ENCODE measurements at regions not wholly inside any gene's neighbourhood (a gene's known extent, or its start where the extent isn't known, plus 50 kb on each side); places are given as distances from the start of the nearest gene placed in this dataset.

DNA sequence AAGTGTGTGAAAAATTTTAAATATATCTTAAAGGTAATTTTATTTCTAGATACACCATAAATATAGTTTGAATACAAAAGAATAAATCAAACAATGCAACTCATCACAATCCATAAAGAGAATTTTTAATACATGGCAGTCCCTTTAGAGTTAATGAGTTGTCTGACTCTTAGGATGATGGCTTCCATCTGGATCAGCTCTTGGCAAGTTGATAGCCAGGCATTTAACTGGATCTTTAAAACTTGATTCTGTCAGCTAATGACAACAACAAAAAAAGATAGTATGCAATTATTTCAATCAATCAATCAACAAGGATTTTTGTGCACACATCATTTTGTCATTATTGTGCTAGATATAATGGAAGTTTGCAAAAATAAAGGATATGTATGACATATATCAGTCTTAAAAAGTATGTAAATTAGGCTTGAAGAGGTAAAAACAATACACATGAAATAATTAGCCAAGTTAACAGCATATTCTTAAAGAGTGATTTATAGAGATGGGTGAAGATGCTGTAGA, 174.9 kb upstream of the PCDH18 start:
- ATAC-seq (no peak), DNase-seq (no peak)
- no peaks in the 10 kb centered on the region for H3K4me1 ChIP-seq
- TF ChIP-seq, protein P1, sequence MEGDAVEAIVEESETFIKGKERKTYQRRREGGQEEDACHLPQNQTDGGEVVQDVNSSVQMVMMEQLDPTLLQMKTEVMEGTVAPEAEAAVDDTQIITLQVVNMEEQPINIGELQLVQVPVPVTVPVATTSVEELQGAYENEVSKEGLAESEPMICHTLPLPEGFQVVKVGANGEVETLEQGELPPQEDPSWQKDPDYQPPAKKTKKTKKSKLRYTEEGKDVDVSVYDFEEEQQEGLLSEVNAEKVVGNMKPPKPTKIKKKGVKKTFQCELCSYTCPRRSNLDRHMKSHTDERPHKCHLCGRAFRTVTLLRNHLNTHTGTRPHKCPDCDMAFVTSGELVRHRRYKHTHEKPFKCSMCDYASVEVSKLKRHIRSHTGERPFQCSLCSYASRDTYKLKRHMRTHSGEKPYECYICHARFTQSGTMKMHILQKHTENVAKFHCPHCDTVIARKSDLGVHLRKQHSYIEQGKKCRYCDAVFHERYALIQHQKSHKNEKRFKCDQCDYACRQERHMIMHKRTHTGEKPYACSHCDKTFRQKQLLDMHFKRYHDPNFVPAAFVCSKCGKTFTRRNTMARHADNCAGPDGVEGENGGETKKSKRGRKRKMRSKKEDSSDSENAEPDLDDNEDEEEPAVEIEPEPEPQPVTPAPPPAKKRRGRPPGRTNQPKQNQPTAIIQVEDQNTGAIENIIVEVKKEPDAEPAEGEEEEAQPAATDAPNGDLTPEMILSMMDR (IDR thresholded peaks at IDR 0.05): no peak
- no peaks in the 10 kb centered on the region for H3K9me3 ChIP-seq
- intact Hi-C loops (cut with DNase I): no loop called here
- no peak overlapping the region for H3K4me3 ChIP-seq
- H3K27ac ChIP-seq: no peak overlapping the region
- no peaks in the 10 kb centered on the region for H3K36me3 ChIP-seq (replicated peaks in 1 of 2; ENCODE audit: insufficient read depth in 1 of 2, low read depth in 2 of 2)
- H3K27me3 ChIP-seq: no peaks in the 10 kb centered on the region

DNA sequence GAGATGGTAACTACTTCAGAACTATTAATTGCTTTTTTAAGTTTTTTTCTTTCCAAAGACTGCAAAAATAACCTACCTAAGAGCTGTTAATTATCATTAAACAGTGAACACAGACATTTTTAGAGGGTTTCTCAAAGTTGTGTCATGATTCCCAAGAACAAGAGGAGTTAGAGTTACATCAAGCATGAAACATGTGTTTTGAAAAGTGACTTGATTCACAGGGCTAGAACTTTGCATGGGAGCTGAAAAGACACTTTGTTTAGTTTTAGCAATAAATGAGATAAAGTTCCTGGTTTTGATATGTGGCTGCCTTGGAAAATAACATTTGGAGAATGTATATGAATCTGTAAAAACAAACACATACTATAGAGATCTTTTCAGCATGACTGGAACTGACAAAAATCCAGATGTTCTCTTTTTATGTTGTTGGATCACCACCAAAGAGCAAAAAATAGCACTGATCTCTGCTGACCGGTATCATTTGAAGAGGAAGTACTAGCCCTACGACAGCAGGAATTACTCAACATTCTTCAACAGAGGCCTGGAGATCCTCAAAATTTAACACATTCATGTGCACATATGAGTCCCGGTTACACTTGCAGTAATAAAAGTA, 173.0 kb upstream of the PCDH18 start:
- Histone ChIP-seq H3K36me3 (replicated peaks in 1 of 2; ENCODE audit: insufficient read depth in 1 of 2, low read depth in 2 of 2) (no peaks in the 10 kb centered on the region), H3K4me3 (no peak overlapping the region), H3K27me3 (no peaks in the 10 kb centered on the region), H3K4me1 (no peaks in the 10 kb centered on the region), H3K27ac (peak overlapping the region in 1 of 4 donors; percentile 44), H3K9me3 (no peaks in the 10 kb centered on the region)
- TF ChIP-seq POLR2A (IDR thresholded peaks at IDR 0.05): no peak
- TF ChIP-seq, protein P1 (IDR thresholded peaks at IDR 0.05): no peak
- 33 to 39% methylated on average over 3 of the region's 3 CpGs for WGBS, 2 donors
- ATAC-seq: peak; percentile 40
- DNase-seq: peak in 1 of 4 donors; percentile 13
- intact Hi-C loops (cut with DNase I): no loop called here

DNA sequence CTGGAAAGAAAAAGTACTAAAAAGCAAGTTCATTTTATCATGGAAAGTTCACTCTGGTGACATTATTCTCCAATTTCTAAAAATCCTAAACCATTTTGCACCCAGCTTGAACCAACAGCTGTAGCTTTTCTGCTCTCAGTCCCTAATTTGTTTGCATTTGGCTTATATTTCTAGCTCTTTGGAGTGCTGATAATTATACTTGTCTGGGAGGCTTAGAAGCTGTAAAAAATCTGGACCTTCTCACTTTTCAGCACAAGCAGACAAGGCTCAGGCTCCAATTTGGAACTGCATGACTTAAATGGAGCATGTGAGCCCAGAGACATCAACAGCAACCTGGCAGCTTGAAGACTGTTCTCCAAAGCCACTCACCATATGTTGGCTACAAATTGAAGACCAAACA, 170.9 kb upstream of the PCDH18 start:
- Histone ChIP-seq H3K4me1 (no peaks in the 10 kb centered on the region), H3K4me3 (no peak overlapping the region), H3K36me3 (replicated peaks in 1 of 2; ENCODE audit: insufficient read depth in 1 of 2, low read depth in 2 of 2) (no peaks in the 10 kb centered on the region), H3K27me3 (no peaks in the 10 kb centered on the region), H3K9me3 (no peaks in the 10 kb centered on the region), H3K27ac (no peak overlapping the region)
- DNase-seq (no peak), ATAC-seq (no peak)
- TF ChIP-seq, protein P1 (IDR thresholded peaks at IDR 0.05): no peak
- no peak for TF ChIP-seq POLR2A (IDR thresholded peaks at IDR 0.05)
- intact Hi-C loops (cut with DNase I): no loop called here

DNA sequence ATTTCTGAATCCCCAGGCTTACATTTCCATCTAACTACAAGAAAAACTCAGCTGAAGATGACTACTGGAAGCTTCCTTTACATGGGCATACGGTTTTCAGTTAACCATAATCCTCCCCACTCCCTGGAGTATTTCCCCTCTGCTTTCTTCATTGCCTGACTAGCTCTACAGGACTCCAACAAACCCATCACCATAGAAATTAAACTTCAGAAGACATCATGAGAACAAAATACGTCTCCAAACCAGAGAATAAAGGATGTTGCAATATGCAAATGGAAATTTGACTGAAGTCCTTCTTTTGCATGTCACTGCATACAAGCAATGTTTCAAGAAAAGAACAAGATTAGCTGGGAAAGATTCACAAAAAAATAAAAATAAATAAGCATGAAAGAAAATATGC, 170.2 kb upstream of the PCDH18 start:
- H3K4me1 ChIP-seq: no peaks in the 10 kb centered on the region
- H3K27ac ChIP-seq: no peak overlapping the region
- no peaks in the 10 kb centered on the region for H3K9me3 ChIP-seq
- ATAC-seq: no peak
- intact Hi-C loops (cut with DNase I): no loop called here
- TF ChIP-seq POLR2A (IDR thresholded peaks at IDR 0.05): no peak
- TF ChIP-seq, protein P1 (IDR thresholded peaks at IDR 0.05): no peak
- DNase-seq: no peak
- 36 to 37% methylated on average over 2 of the region's 2 CpGs for WGBS, 2 donors
- no peaks in the 10 kb centered on the region for H3K36me3 ChIP-seq (replicated peaks in 1 of 2; ENCODE audit: insufficient read depth in 1 of 2, low read depth in 2 of 2)
- no peaks in the 10 kb centered on the region for H3K27me3 ChIP-seq
- H3K4me3 ChIP-seq: no peak overlapping the region

DNA sequence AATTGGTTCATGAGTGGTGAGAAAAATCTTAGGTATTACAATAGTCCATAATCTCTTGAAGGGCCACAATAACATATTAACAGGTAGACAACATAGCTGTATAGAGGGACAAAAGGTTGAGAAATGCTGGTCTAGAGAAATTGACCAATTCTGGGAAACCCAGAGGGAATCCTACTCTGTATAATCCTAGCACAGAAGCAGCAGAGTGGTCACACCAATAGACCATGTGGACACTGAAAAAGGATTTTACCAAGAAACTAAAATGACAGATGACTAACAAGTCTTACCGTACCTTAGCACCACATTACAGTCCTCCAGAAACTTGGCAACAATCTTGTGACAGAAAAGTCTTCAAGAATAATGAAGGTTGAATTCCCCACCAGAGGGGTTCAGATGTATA, 169.1 kb upstream of the PCDH18 start:
- H3K4me1 ChIP-seq: no peaks in the 10 kb centered on the region
- intact Hi-C loops (cut with DNase I): no loop called here
- no peaks in the 10 kb centered on the region for H3K9me3 ChIP-seq
- WGBS, 2 donors: 81 to 84% methylated on average over 1 of the region's 1 CpG
- TF ChIP-seq, protein P1 (IDR thresholded peaks at IDR 0.05): no peak
- TF ChIP-seq POLR2A (IDR thresholded peaks at IDR 0.05): no peak
- no peaks in the 10 kb centered on the region for H3K36me3 ChIP-seq (replicated peaks in 1 of 2; ENCODE audit: insufficient read depth in 1 of 2, low read depth in 2 of 2)
- no peak for DNase-seq
- H3K27ac ChIP-seq: no peak overlapping the region
- no peak for ATAC-seq
- H3K27me3 ChIP-seq: no peaks in the 10 kb centered on the region
- H3K4me3 ChIP-seq: no peak overlapping the region

All from body of pancreas (tissue), 4 donors.